ENCODE measurements at regions not wholly inside any gene's neighbourhood (a gene's known extent, or its start where the extent isn't known, plus 50 kb on each side); places are given as distances from the start of the nearest gene placed in this dataset.
A peak's percentile ranks its signal among the peaks of the same experiment; 100 is the strongest.
"Not testable (repeated sequence)": the region's sequence is repeated elsewhere in the genome, so short reads cannot be mapped to it uniquely, and the experiment has no call there.

- Mint-ChIP-seq H3K9me3 (no peaks in the 10 kb centered on the region), H3K4me1 (ENCODE audit: low read depth) (no peaks in the 10 kb centered on the region), H3K27ac (no peak overlapping the region), H3K36me3 (ENCODE audit: low read depth) (no peaks in the 10 kb centered on the region), H3K27me3 (ENCODE audit: insufficient read depth) (peaks cover 3% of the 10 kb centered on the region), H3K4me3 (no peak overlapping the region)
- peak; percentile 3 for DNase-seq (ENCODE audit: low spot score)
- intact Hi-C loops (cut with micrococcal nuclease) = loop anchor here (1.0 to 10.0 kb wide), 2 partner anchors 1565 to 1996 kb away; partner anchors contain the start of gene SLIT2
Measured at GRCh38 chr4:18689308-18690115, 668.0 kb upstream of the LCORL start.

- intact Hi-C loops (cut with micrococcal nuclease) = loop anchor here (10.0 kb wide), 1 partner anchor 1566 kb away; the partner anchor contains the start of gene SLIT2
- not testable (repeated sequence) for H3K4me1 Mint-ChIP-seq (ENCODE audit: low read depth); H3K36me3 Mint-ChIP-seq (ENCODE audit: low read depth); H3K4me3 Mint-ChIP-seq; H3K9me3 Mint-ChIP-seq; DNase-seq (ENCODE audit: low spot score); H3K27ac Mint-ChIP-seq; H3K27me3 Mint-ChIP-seq (ENCODE audit: insufficient read depth)
Measured at GRCh38 chr4:18688351-18688750, 666.8 kb upstream of the LCORL start.

GRCh38 chr4:18686338-18687037 lies 664.9 kb upstream of the LCORL start:
- no peaks in the 10 kb centered on the region for H3K36me3 Mint-ChIP-seq (ENCODE audit: low read depth)
- DNase-seq (ENCODE audit: low spot score) = no peak
- intact Hi-C loops (cut with micrococcal nuclease) = loop anchor here (10.0 kb wide), 1 partner anchor 1568 kb away; the partner anchor contains the start of gene SLIT2
- no peaks in the 10 kb centered on the region for H3K9me3 Mint-ChIP-seq
- no peak overlapping the region for H3K4me3 Mint-ChIP-seq
- H3K27ac Mint-ChIP-seq = no peak overlapping the region
- no peaks in the 10 kb centered on the region for H3K4me1 Mint-ChIP-seq (ENCODE audit: low read depth)
- peaks cover 3% of the 10 kb centered on the region for H3K27me3 Mint-ChIP-seq (ENCODE audit: insufficient read depth)

- Mint-ChIP-seq H3K27me3 (ENCODE audit: insufficient read depth) (no peaks in the 10 kb centered on the region), H3K4me3 (no peak overlapping the region), H3K9me3 (no peaks in the 10 kb centered on the region), H3K4me1 (ENCODE audit: low read depth) (no peaks in the 10 kb centered on the region), H3K27ac (no peak overlapping the region), H3K36me3 (ENCODE audit: low read depth) (no peaks in the 10 kb centered on the region)
- no peak for DNase-seq (ENCODE audit: low spot score)
- intact Hi-C loops (cut with micrococcal nuclease) = loop anchor here (10.0 kb wide), 1 partner anchor 1570 kb away; the partner anchor contains the start of gene SLIT2
Measured at GRCh38 chr4:18684932-18685331, 663.4 kb upstream of the LCORL start.

- no peak for DNase-seq (ENCODE audit: low spot score)
- no peaks in the 10 kb centered on the region for H3K4me1 Mint-ChIP-seq (ENCODE audit: low read depth)
- no peaks in the 10 kb centered on the region for H3K9me3 Mint-ChIP-seq
- H3K36me3 Mint-ChIP-seq (ENCODE audit: low read depth) = no peaks in the 10 kb centered on the region
- H3K27ac Mint-ChIP-seq = no peak overlapping the region
- intact Hi-C loops (cut with micrococcal nuclease) = no loop called here
- H3K27me3 Mint-ChIP-seq (ENCODE audit: insufficient read depth) = no peaks in the 10 kb centered on the region
- no peak overlapping the region for H3K4me3 Mint-ChIP-seq
Measured at GRCh38 chr4:18676526-18676915, 655.0 kb upstream of the LCORL start.

GRCh38 chr4:18675586-18676525 lies 654.3 kb upstream of the LCORL start:
- no peaks in the 10 kb centered on the region for H3K4me1 Mint-ChIP-seq (ENCODE audit: low read depth)
- H3K27me3 Mint-ChIP-seq (ENCODE audit: insufficient read depth) = no peaks in the 10 kb centered on the region
- H3K4me3 Mint-ChIP-seq = no peak overlapping the region
- intact Hi-C loops (cut with micrococcal nuclease) = no loop called here
- H3K36me3 Mint-ChIP-seq (ENCODE audit: low read depth) = no peaks in the 10 kb centered on the region
- no peak for DNase-seq (ENCODE audit: low spot score)
- no peak overlapping the region for H3K27ac Mint-ChIP-seq
- no peaks in the 10 kb centered on the region for H3K9me3 Mint-ChIP-seq

GRCh38 chr4:18670034-18670433 lies 648.5 kb upstream of the LCORL start:
- no peaks in the 10 kb centered on the region for H3K4me1 Mint-ChIP-seq (ENCODE audit: low read depth)
- no peaks in the 10 kb centered on the region for H3K9me3 Mint-ChIP-seq
- DNase-seq (ENCODE audit: low spot score) = no peak
- intact Hi-C loops (cut with micrococcal nuclease) = no loop called here
- no peaks in the 10 kb centered on the region for H3K36me3 Mint-ChIP-seq (ENCODE audit: low read depth)
- H3K4me3 Mint-ChIP-seq = no peak overlapping the region
- no peaks in the 10 kb centered on the region for H3K27me3 Mint-ChIP-seq (ENCODE audit: insufficient read depth)
- no peak overlapping the region for H3K27ac Mint-ChIP-seq

GRCh38 chr4:18669390-18669789 lies 647.8 kb upstream of the LCORL start:
- Mint-ChIP-seq H3K27me3 (ENCODE audit: insufficient read depth) (no peaks in the 10 kb centered on the region), H3K9me3 (no peaks in the 10 kb centered on the region), H3K27ac (no peak overlapping the region), H3K36me3 (ENCODE audit: low read depth) (no peaks in the 10 kb centered on the region), H3K4me3 (no peak overlapping the region), H3K4me1 (ENCODE audit: low read depth) (no peaks in the 10 kb centered on the region)
- no peak for DNase-seq (ENCODE audit: low spot score)
- intact Hi-C loops (cut with micrococcal nuclease) = no loop called here

GRCh38 chr4:18666322-18666721 lies 644.8 kb upstream of the LCORL start:
- no peak overlapping the region for H3K27ac Mint-ChIP-seq
- H3K36me3 Mint-ChIP-seq (ENCODE audit: low read depth) = no peaks in the 10 kb centered on the region
- intact Hi-C loops (cut with micrococcal nuclease) = no loop called here
- no peaks in the 10 kb centered on the region for H3K4me1 Mint-ChIP-seq (ENCODE audit: low read depth)
- H3K4me3 Mint-ChIP-seq = no peak overlapping the region
- no peaks in the 10 kb centered on the region for H3K9me3 Mint-ChIP-seq
- no peaks in the 10 kb centered on the region for H3K27me3 Mint-ChIP-seq (ENCODE audit: insufficient read depth)
- no peak for DNase-seq (ENCODE audit: low spot score)

- Mint-ChIP-seq H3K4me3 (no peak overlapping the region), H3K4me1 (ENCODE audit: low read depth) (no peaks in the 10 kb centered on the region), H3K36me3 (ENCODE audit: low read depth) (no peaks in the 10 kb centered on the region), H3K27ac (no peak overlapping the region), H3K9me3 (no peaks in the 10 kb centered on the region), H3K27me3 (ENCODE audit: insufficient read depth) (no peaks in the 10 kb centered on the region)
- intact Hi-C loops (cut with micrococcal nuclease) = no loop called here
- DNase-seq (ENCODE audit: low spot score) = no peak
Measured at GRCh38 chr4:18664171-18664570, 642.6 kb upstream of the LCORL start.

GRCh38 chr4:18645351-18645750 lies 623.8 kb upstream of the LCORL start:
- Mint-ChIP-seq H3K27ac (no peak overlapping the region), H3K27me3 (ENCODE audit: insufficient read depth) (no peaks in the 10 kb centered on the region), H3K4me3 (no peak overlapping the region), H3K36me3 (ENCODE audit: low read depth) (no peaks in the 10 kb centered on the region), H3K4me1 (ENCODE audit: low read depth) (no peaks in the 10 kb centered on the region), H3K9me3 (no peaks in the 10 kb centered on the region)
- DNase-seq (ENCODE audit: low spot score) = no peak
- intact Hi-C loops (cut with micrococcal nuclease) = no loop called here

- no peak for DNase-seq (ENCODE audit: low spot score)
- Mint-ChIP-seq H3K36me3 (ENCODE audit: low read depth) (no peaks in the 10 kb centered on the region), H3K27ac (no peak overlapping the region), H3K4me3 (no peak overlapping the region), H3K27me3 (ENCODE audit: insufficient read depth) (no peaks in the 10 kb centered on the region), H3K4me1 (ENCODE audit: low read depth) (no peaks in the 10 kb centered on the region), H3K9me3 (no peaks in the 10 kb centered on the region)
- intact Hi-C loops (cut with micrococcal nuclease) = no loop called here
Measured at GRCh38 chr4:18641334-18641733, 619.8 kb upstream of the LCORL start.

Data from activated T-helper 1 cell treated with anti-CD3 and anti-CD28 coated beads, Interleukin-12 subunit alpha, Interleukin-12 subunit beta, Interleukin-2, Interleukin-4 antibody, amounts not matched to agents 30 ng/mL and 10 ng/mL and 1 ng/mL, durations not matched to agents 14 hours and 24 hours and 36 hours (primary cell).